Gastrocnemius medialis (tissue), 4 donors: ENCODE measurements at regions not wholly inside any gene's neighbourhood (a gene's known extent, or its start where the extent isn't known, plus 50 kb on each side); places are given as distances from the start of the nearest gene placed in this dataset.
"Not testable (repeated sequence)": the region's sequence is repeated elsewhere in the genome, so short reads cannot be mapped to it uniquely, and the experiment has no call there.

Experiments used
- ATAC-seq, 2 donors: fragments of 150-250 bp; one replicate each; pipeline ENCODE4 v1.9.1; 2016
- DNase-seq, 2 donors: peaks; one replicate each; pipeline ENCODE4 v3.0.0-alpha.2; 2019
- H3K27ac ChIP-seq, 4 donors: fragments of 200-600 bp; sonication (generic); 1 replicate in 1 of 4; 2 replicates in 3 of 4; pipeline ENCODE4 v1.5.1; 2016 to 2018; ENCODE audit warnings: mild to moderate bottlenecking in 2 of 4, moderate library complexity in 1 of 4
- H3K27me3 ChIP-seq, 3 donors: fragments of 200-600 bp; sonication (generic) in 2 of 3; 1 replicate in 1 of 3; 2 replicates in 2 of 3; pipeline versions ENCODE4 v1.5.1 to v1.6.0; 2016 to 2019; ENCODE audit warnings: mild to moderate bottlenecking in 1 of 3, moderate library complexity in 1 of 3
- H3K36me3 ChIP-seq, 2 donors: fragments of 200-600 bp; sonication (generic) in 1 of 2; one replicate each; pipeline ENCODE4 v1.5.1; 2017 to 2018
- H3K4me1 ChIP-seq, 2 donors: fragments of 200-600 bp; sonication (generic) in 1 of 2; one replicate each; pipeline ENCODE4 v1.5.1; 2016 to 2017; ENCODE audit warnings: mild to moderate bottlenecking in 2 of 2
- H3K4me3 ChIP-seq, 4 donors: fragments of 200-600 bp; sonication (generic) in 3 of 4; 1 replicate in 1 of 4; 2 replicates in 3 of 4; pipeline ENCODE4 v1.5.1; 2016 to 2019; ENCODE audit warnings: mild to moderate bottlenecking in 2 of 4
- H3K9me3 ChIP-seq, 3 donors: fragments of 200-600 bp; sonication (generic) in 2 of 3; 1 replicate in 1 of 3; 2 replicates in 2 of 3; pipeline ENCODE4 v1.5.1; 2016 to 2019
- POLR2A ChIP-seq, 2 donors: fragments of 450-650 bp; IDR thresholded peaks; one replicate each; pipeline ENCODE4 v1.6.1; 2017; ENCODE audit warnings: antibody characterized with exemption in 2 of 2, mild to moderate bottlenecking in 2 of 2, moderate library complexity in 2 of 2
- in situ Hi-C, 4 donors: fragments of 200-750 bp; cut with MboI; loops; one replicate each; pipeline versions ENCODE4 v1.15.0 to v1.8.0; 2017; ENCODE audit warnings: low sequenced_read_pairs in 4 of 4
- intact Hi-C: fragments of 100-400 bp; cut with DNase I; formaldehyde crosslinking; loops from one replicate; pipeline ENCODE4 v1.15.1; 2023; ENCODE audit warnings: low total_unique reads
- TF ChIP-seq, protein P1 (sequence below), 5 experiments: fragments of 450-650 bp in 3 of 5; fragments of 200-600 bp in 2 of 5; sonication (generic) in 2 of 5; IDR thresholded peaks in 4 of 5; conservative IDR thresholded peaks in 1 of 5; 1 replicate in 4 of 5; 2 replicates in 1 of 5; pipeline ENCODE4 v1.5.1; 2016 to 2019; ENCODE audit warnings: antibody characterized with exemption in 5 of 5, mild to moderate bottlenecking in 3 of 5, moderate library complexity in 3 of 5

GRCh38 chr6:144434308-144434990 lies 149.3 kb downstream of the UTRN start:
- ATAC-seq (no peak), DNase-seq (no peak)
- Histone ChIP-seq H3K27me3 (no peaks in the 10 kb centered on the region), H3K4me3 (no peak overlapping the region), H3K27ac (no peak overlapping the region), H3K36me3 (peaks cover 0 to 43% of the 10 kb centered on the region in 2 donors), H3K9me3 (no peaks in the 10 kb centered on the region), H3K4me1 (peaks cover 11 to 15% of the 10 kb centered on the region in 2 donors)
- TF ChIP-seq, protein P1, sequence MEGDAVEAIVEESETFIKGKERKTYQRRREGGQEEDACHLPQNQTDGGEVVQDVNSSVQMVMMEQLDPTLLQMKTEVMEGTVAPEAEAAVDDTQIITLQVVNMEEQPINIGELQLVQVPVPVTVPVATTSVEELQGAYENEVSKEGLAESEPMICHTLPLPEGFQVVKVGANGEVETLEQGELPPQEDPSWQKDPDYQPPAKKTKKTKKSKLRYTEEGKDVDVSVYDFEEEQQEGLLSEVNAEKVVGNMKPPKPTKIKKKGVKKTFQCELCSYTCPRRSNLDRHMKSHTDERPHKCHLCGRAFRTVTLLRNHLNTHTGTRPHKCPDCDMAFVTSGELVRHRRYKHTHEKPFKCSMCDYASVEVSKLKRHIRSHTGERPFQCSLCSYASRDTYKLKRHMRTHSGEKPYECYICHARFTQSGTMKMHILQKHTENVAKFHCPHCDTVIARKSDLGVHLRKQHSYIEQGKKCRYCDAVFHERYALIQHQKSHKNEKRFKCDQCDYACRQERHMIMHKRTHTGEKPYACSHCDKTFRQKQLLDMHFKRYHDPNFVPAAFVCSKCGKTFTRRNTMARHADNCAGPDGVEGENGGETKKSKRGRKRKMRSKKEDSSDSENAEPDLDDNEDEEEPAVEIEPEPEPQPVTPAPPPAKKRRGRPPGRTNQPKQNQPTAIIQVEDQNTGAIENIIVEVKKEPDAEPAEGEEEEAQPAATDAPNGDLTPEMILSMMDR (IDR thresholded peaks at IDR 0.05 in 4 of 5, conservative IDR thresholded peaks at IDR 0.05 in 1 of 5), result no peak
- TF ChIP-seq POLR2A (IDR thresholded peaks at IDR 0.05), result no peak
- intact Hi-C loops, result no loop called here
- in situ Hi-C loops, result no loop called here

GRCh38 chr6:144435602-144436426 lies 150.7 kb downstream of the UTRN start:
- peaks cover 0 to 44% of the 10 kb centered on the region in 2 donors for H3K36me3 ChIP-seq
- H3K4me1 ChIP-seq, result peaks cover 11 to 15% of the 10 kb centered on the region in 2 donors
- in situ Hi-C loops, result no loop called here
- no peaks in the 10 kb centered on the region for H3K9me3 ChIP-seq
- peak; percentile 8 to 15 for DNase-seq
- H3K27ac ChIP-seq, result peak overlapping the region in 2 of 4 donors; percentile 41 to 49
- no peak overlapping the region for H3K4me3 ChIP-seq
- no peak for TF ChIP-seq POLR2A (IDR thresholded peaks at IDR 0.05)
- TF ChIP-seq, protein P1 (IDR thresholded peaks at IDR 0.05 in 4 of 5, conservative IDR thresholded peaks at IDR 0.05 in 1 of 5), result no peak
- no peaks in the 10 kb centered on the region for H3K27me3 ChIP-seq
- intact Hi-C loops, result no loop called here
- peak; percentile 70 to 92 for ATAC-seq

DNA sequence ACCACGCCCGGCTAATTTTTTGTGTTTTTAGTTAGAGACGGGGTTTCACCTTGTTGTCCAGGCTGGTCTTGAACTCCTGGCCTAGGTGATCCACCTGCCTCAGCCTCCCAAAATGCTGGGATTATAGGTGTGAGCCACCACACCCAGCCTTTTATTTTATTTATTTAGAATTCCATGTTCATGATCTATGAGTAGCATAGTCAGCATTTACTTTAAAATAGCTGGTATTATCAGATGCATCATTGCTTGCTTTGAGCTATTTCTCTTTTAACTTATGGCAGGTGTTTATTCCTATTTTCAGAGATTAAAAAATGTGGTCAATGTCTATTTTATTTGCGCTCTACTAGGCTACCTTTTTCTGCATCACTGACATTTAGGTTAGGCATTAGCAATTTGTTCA lies 152.0 kb downstream of the UTRN start:
- TF ChIP-seq, protein P1 (IDR thresholded peaks at IDR 0.05 in 4 of 5, conservative IDR thresholded peaks at IDR 0.05 in 1 of 5), result no peak
- no peak for TF ChIP-seq POLR2A (IDR thresholded peaks at IDR 0.05)
- H3K4me3 ChIP-seq, result no peak overlapping the region
- intact Hi-C loops, result no loop called here
- no peaks in the 10 kb centered on the region for H3K27me3 ChIP-seq
- DNase-seq, result no peak
- in situ Hi-C loops, result no loop called here
- peaks cover 11 to 15% of the 10 kb centered on the region in 2 donors for H3K4me1 ChIP-seq
- no peak overlapping the region for H3K27ac ChIP-seq
- no peak for ATAC-seq
- H3K9me3 ChIP-seq, result no peaks in the 10 kb centered on the region
- peaks cover 0 to 49% of the 10 kb centered on the region in 2 donors for H3K36me3 ChIP-seq

DNA sequence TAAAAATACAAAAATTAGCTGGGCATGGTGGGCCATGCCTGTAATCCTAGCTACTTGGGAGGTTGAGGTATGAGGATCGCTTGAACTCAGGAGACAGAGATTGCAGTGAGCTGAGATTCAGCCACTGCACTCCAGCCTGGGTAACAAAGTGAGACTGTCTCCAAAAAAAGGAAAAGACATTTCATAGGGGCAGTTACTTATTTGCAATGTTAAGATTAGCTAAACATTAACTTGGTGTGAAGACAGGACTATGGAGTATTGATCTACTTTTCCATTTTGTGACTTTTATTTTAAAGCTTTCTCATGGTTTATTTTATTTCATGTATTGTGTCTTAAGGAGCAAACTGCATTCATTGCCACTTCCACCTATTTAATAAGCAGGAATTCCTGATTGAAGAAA lies 153.0 kb downstream of the UTRN start:
- Histone ChIP-seq H3K36me3 (peaks cover 0 to 53% of the 10 kb centered on the region in 2 donors), H3K9me3 (no peaks in the 10 kb centered on the region), H3K4me1 (peaks cover 11 to 15% of the 10 kb centered on the region in 2 donors), H3K27ac (no peak overlapping the region), H3K4me3 (no peak overlapping the region), H3K27me3 (no peaks in the 10 kb centered on the region)
- ATAC-seq (no peak), DNase-seq (no peak)
- TF ChIP-seq POLR2A (IDR thresholded peaks at IDR 0.05), result no peak
- intact Hi-C loops, result no loop called here
- in situ Hi-C loops, result no loop called here

- in situ Hi-C loops, result no loop called here
- H3K4me3 ChIP-seq, result no peak overlapping the region
- no peak for ATAC-seq
- H3K27me3 ChIP-seq, result no peaks in the 10 kb centered on the region
- peaks cover 11 to 15% of the 10 kb centered on the region in 2 donors for H3K4me1 ChIP-seq
- DNase-seq, result no peak
- H3K36me3 ChIP-seq, result peaks cover 0 to 53% of the 10 kb centered on the region in 2 donors
- H3K27ac ChIP-seq, result no peak overlapping the region
- no peak for TF ChIP-seq POLR2A (IDR thresholded peaks at IDR 0.05)
- TF ChIP-seq, protein P1 (IDR thresholded peaks at IDR 0.05 in 4 of 5, conservative IDR thresholded peaks at IDR 0.05 in 1 of 5), result no peak
- intact Hi-C loops, result no loop called here
- no peaks in the 10 kb centered on the region for H3K9me3 ChIP-seq
Measured at GRCh38 chr6:144439016-144439415, 153.9 kb downstream of the UTRN start.

DNA sequence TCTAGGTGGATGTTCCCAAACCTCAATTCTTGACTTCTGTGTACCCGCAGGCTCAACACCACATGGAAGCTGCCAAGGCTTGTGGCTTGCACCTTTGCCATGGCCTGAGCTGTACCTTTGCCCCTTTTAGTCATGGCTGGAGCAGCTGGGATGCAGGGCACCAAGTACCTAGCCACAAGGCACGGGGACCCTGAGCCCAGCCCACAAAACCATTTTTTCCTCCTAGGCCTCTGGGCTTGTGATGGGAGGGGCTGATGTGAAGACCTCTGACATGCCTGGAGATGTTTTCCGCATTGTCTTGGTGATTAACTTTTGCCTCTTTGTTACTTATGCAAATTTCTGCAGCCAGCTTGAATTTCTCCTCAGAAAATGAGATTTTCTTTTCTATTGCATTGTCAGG lies 156.7 kb downstream of the UTRN start:
- not testable (repeated sequence) for DNase-seq

More for the DNA sequence above, 156.7 kb downstream of the UTRN start:
- H3K27me3 ChIP-seq, H3K27ac ChIP-seq, H3K4me1 ChIP-seq, ATAC-seq, in situ Hi-C loops, H3K4me3 ChIP-seq, intact Hi-C loops, H3K9me3 ChIP-seq: not testable (repeated sequence)
- peaks cover 0 to 61% of the 10 kb centered on the region in 2 donors for H3K36me3 ChIP-seq
